Gastroesophageal sphincter (tissue), 3 donors: ENCODE measurements at regions not wholly inside any gene's neighbourhood (a gene's known extent, or its start where the extent isn't known, plus 50 kb on each side); places are given as distances from the start of the nearest gene placed in this dataset.

Source experiments
- CTCF ChIP-seq, 4 experiments: fragments of 200-600 bp in 2 of 4; fragments of 450-650 bp in 2 of 4; sonication (generic) in 1 of 4; IDR thresholded peaks; one replicate each; pipeline ENCODE4 v1.5.1; 2017 to 2019; ENCODE audit warnings: antibody characterized with exemption in 4 of 4, mild to moderate bottlenecking in 2 of 4, moderate library complexity in 2 of 4
- EP300 ChIP-seq: sonication (generic); formaldehyde crosslinking; IDR thresholded peaks from one replicate; pipeline ENCODE4 v1.6.1; 2017; ENCODE audit warnings: antibody characterized with exemption, mild to moderate bottlenecking
- POLR2A ChIP-seq, 2 donors: fragments of 450-650 bp; IDR thresholded peaks; one replicate each; pipeline ENCODE4 v1.6.1; 2017; ENCODE audit warnings: antibody characterized with exemption in 2 of 2, mild to moderate bottlenecking in 2 of 2, moderate library complexity in 1 of 2
- POLR2AphosphoS5 ChIP-seq: sonication (generic); formaldehyde crosslinking; IDR thresholded peaks from one replicate; pipeline ENCODE4 v1.6.1; 2017; ENCODE audit warnings: antibody characterized with exemption

- TF ChIP-seq POLR2A (IDR thresholded peaks at IDR 0.05) = no peak
- no peak for TF ChIP-seq CTCF (IDR thresholded peaks at IDR 0.05)
- no peak for TF ChIP-seq EP300
- no peak for TF ChIP-seq POLR2AphosphoS5
Measured at GRCh38 chr12:128204711-128205110, 62.3 kb upstream of the TMEM132C start.
